ENCODE measurements at regions not wholly inside any gene's neighbourhood (a gene's known extent, or its start where the extent isn't known, plus 50 kb on each side); places are given as distances from the start of the nearest gene placed in this dataset.
A peak's percentile ranks its signal among the peaks of the same experiment; 100 is the strongest.

- H3K27ac Mint-ChIP-seq (ENCODE audit: unreplicated experiment), result no peak overlapping the region
- TF ChIP-seq CTCF (IDR thresholded peaks at IDR 0.05; ENCODE audit: unreplicated experiment), result no peak
- DNase-seq, result no peak
- BruUV-seq (replicated peaks), result no TSS peak
- H3K36me3 Mint-ChIP-seq (ENCODE audit: insufficient read depth, unreplicated experiment), result no peaks in the 10 kb centered on the region
- no peak overlapping the region for H3K4me3 Mint-ChIP-seq (ENCODE audit: low read depth, unreplicated experiment)
- peaks cover 12% of the 10 kb centered on the region for H3K4me1 Mint-ChIP-seq (ENCODE audit: low read depth, unreplicated experiment)
- H3K27me3 Mint-ChIP-seq (ENCODE audit: unreplicated experiment), result no peaks in the 10 kb centered on the region
- H3K9me3 Mint-ChIP-seq (ENCODE audit: low read depth, unreplicated experiment), result peaks cover 2% of the 10 kb centered on the region
- intact Hi-C loops (cut with micrococcal nuclease; ENCODE audit: unreplicated experiment), result no loop called here
- CTCF ChIA-PET, result interaction anchor here (0.5 to 0.7 kb wide), 2 partner anchors 174 to 664 kb away, joined by 3 read pairs; no protein-coding TSS in a partner anchor
Measured at GRCh38 chr16:54847609-54848008, 83.1 kb upstream of the IRX5 start.

- H3K36me3 Mint-ChIP-seq (ENCODE audit: insufficient read depth, unreplicated experiment), result no peaks in the 10 kb centered on the region
- H3K27me3 Mint-ChIP-seq (ENCODE audit: unreplicated experiment), result no peaks in the 10 kb centered on the region
- intact Hi-C loops (cut with micrococcal nuclease; ENCODE audit: unreplicated experiment), result no loop called here
- H3K27ac Mint-ChIP-seq (ENCODE audit: unreplicated experiment), result no peak overlapping the region
- no TSS peak for BruUV-seq (replicated peaks)
- peak; percentile 4 for DNase-seq
- H3K9me3 Mint-ChIP-seq (ENCODE audit: low read depth, unreplicated experiment), result peaks cover 2% of the 10 kb centered on the region
- H3K4me3 Mint-ChIP-seq (ENCODE audit: low read depth, unreplicated experiment), result no peak overlapping the region
- CTCF ChIA-PET, result interaction anchor here (0.5 to 0.6 kb wide), 3 partner anchors 111 to 1344 kb away, joined by 3 to 4 read pairs (median 3); no protein-coding TSS in a partner anchor
- no peak for TF ChIP-seq CTCF (IDR thresholded peaks at IDR 0.05; ENCODE audit: unreplicated experiment)
- H3K4me1 Mint-ChIP-seq (ENCODE audit: low read depth, unreplicated experiment), result peaks cover 12% of the 10 kb centered on the region
Measured at GRCh38 chr16:54847207-54847606, 83.5 kb upstream of the IRX5 start.

GRCh38 chr16:54846766-54847165 lies 83.9 kb upstream of the IRX5 start:
- H3K27ac Mint-ChIP-seq (ENCODE audit: unreplicated experiment), result no peak overlapping the region
- peaks cover 12% of the 10 kb centered on the region for H3K4me1 Mint-ChIP-seq (ENCODE audit: low read depth, unreplicated experiment)
- BruUV-seq (replicated peaks), result no TSS peak
- H3K27me3 Mint-ChIP-seq (ENCODE audit: unreplicated experiment), result no peaks in the 10 kb centered on the region
- no peak for TF ChIP-seq CTCF (IDR thresholded peaks at IDR 0.05; ENCODE audit: unreplicated experiment)
- H3K36me3 Mint-ChIP-seq (ENCODE audit: insufficient read depth, unreplicated experiment), result no peaks in the 10 kb centered on the region
- DNase-seq, result peak; percentile 30
- H3K4me3 Mint-ChIP-seq (ENCODE audit: low read depth, unreplicated experiment), result no peak overlapping the region
- peaks cover 2% of the 10 kb centered on the region for H3K9me3 Mint-ChIP-seq (ENCODE audit: low read depth, unreplicated experiment)
- CTCF ChIA-PET, result interaction anchor here (0.5 to 0.7 kb wide), 3 partner anchors 112 to 1343 kb away, joined by 3 to 4 read pairs (median 3); no protein-coding TSS in a partner anchor
- intact Hi-C loops (cut with micrococcal nuclease; ENCODE audit: unreplicated experiment), result no loop called here

GRCh38 chr16:54843424-54843750 lies 87.3 kb upstream of the IRX5 start:
- no peak for DNase-seq
- Mint-ChIP-seq H3K9me3 (ENCODE audit: low read depth, unreplicated experiment) (peaks cover 2% of the 10 kb centered on the region), H3K27ac (ENCODE audit: unreplicated experiment) (no peak overlapping the region), H3K27me3 (ENCODE audit: unreplicated experiment) (peaks cover 2% of the 10 kb centered on the region), H3K36me3 (ENCODE audit: insufficient read depth, unreplicated experiment) (no peaks in the 10 kb centered on the region), H3K4me3 (ENCODE audit: low read depth, unreplicated experiment) (no peak overlapping the region), H3K4me1 (ENCODE audit: low read depth, unreplicated experiment) (peaks cover 12% of the 10 kb centered on the region)
- no peak for TF ChIP-seq CTCF (IDR thresholded peaks at IDR 0.05; ENCODE audit: unreplicated experiment)
- intact Hi-C loops (cut with micrococcal nuclease; ENCODE audit: unreplicated experiment), result no loop called here
- CTCF ChIA-PET, result no interaction called here
- BruUV-seq (replicated peaks), result no TSS peak
